HG03095 (cell line): ENCODE measurements at regions not wholly inside any gene's neighbourhood (a gene's known extent, or its start where the extent isn't known, plus 50 kb on each side); places are given as distances from the start of the nearest gene placed in this dataset.
A peak's percentile ranks its signal among the peaks of the same experiment; 100 is the strongest.

ENCODE experiments used
- ATAC-seq: cut with Tn5 transposase; IDR thresholded peaks from one replicate; pipeline ENCODE4 v1.9.1; 2021; ENCODE audit warnings: moderate library complexity; ENCODE audit not compliant: unreplicated experiment

GRCh38 chr12:132426349-132427173 is 63.4 kb upstream of the FBRSL1 start:
- no peak for ATAC-seq

DNA sequence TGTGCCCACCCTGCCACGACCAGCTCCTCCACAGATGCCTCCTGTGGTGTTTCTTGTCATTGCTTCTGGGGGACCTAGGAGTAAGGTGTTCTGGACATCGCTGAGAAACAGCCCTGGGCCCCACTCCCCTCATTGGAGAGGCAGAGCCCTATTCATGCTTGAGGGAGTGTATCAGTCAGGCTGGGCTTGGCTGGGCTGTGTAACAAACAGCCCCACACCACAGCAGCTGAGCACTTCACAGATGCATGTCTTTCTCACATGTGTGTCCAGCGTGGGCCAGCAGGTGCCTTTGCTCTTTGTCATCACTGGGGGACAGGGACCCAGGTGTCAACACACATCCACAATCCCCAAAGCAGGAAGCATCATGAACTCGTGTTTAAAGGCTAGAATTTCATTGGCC is 65.1 kb upstream of the FBRSL1 start:
- no peak for ATAC-seq

- no peak for ATAC-seq
Measured at GRCh38 chr12:132423820-132424645, 65.9 kb upstream of the FBRSL1 start.

DNA sequence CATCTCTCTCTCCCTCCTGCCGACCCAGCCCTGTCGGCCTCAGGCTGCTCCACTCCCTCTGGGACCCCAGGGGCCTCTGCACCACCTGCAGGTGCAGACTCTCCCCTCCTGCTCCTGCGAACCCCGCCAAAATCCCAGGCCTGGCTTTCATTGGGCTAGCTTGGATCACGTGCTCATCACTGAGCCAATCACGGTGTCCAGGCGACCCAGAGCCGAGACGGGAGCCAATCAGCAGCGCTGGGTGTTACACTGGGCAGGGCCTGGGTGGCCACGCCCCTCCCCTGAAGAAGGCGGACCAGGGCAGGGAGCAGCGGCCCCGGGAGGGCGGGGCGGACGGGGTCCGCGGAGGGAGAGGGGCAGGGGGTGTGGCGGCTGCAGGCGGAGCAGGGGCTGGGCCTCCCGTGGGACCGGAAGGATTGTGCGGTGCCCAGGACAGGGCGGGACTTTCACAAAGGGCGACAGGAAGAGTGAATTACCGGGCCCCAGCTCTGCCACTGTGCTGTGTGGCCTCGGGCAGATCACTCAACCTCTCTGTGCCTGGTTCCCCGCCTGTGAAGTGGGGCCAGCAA is 66.6 kb upstream of the FBRSL1 start:
- no peak for ATAC-seq

- ATAC-seq = no peak
Measured at GRCh38 chr12:132422381-132423043, 67.4 kb upstream of the FBRSL1 start.

- no peak for ATAC-seq
Measured at GRCh38 chr12:132422040-132422380, 67.9 kb upstream of the FBRSL1 start.

DNA sequence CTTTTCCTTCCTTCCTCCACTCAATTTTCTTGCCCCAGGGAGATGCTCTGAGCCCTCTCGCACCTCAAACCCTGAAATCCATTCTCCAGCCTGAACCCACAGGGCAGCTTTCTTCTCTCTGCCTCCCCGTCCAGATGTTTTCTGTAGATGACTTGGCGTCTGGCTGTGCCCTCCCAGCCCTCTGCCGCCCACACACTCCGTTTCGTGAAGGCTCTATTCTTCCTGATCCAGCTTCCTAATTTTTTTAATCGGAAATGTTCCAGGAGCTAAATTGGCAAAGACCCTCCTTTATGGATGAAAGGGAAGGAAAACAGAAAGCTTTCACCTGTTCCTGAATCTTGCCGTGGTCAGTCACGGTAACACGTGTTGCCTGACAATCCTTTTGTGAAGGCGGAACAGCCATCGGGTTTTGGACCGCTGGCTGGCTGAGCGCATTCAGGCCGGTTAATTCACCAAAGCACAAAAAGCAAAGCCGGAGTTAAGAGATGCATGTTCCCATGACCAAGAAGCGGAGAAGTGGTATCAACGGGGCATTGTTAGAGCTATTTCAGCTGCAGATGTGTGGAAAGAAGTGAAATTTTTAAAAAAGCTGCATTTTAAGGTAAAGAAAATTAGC is 70.2 kb upstream of the FBRSL1 start:
- no peak for ATAC-seq

DNA sequence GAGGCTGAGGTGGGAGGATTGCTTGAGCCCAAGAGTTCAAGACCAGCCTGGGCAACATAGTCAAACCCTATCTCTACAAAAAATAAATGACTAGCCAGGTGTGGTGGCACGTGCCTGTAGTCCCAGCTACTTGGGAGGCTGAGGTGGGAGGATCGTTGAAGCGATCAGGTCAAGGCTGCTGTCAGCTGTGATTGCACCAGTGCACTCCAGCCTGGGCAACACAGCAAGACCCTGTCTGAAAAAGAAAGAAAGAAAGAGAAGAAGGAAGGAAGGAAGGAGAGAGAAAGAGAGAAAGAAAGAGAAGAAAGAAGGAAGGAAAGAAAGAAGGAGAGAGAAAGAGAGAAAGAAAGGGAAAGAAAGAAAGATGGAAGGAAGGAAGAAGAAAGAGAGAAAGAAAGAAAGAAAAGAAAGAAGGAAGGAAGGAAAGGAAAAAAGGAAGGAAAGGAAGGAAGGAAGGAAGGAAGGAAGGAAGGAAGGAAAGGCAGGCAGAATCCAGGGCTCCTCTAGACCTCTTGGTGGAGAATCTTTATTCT is 71.5 kb upstream of the FBRSL1 start:
- ATAC-seq = no peak

DNA sequence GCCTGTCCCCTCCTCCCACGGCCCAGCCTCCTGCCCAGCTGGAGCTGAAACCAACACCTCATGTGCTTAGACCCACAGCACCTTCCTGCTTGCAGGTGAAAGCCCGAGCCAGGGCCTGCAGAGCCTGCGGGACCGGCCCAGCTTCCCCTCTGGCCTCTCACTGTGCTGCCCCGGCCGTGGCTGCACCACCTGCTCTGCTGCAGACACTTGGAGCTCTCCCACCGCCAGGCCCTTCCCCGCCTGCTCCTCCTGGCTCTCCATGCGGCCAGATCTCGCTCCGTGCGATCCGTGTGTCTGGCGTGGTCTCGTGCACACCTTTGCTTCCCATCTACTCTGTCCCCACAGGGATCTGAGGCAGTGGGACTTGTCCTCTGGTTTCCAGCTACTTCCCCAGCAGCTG is 72.2 kb upstream of the FBRSL1 start:
- ATAC-seq = no peak

DNA sequence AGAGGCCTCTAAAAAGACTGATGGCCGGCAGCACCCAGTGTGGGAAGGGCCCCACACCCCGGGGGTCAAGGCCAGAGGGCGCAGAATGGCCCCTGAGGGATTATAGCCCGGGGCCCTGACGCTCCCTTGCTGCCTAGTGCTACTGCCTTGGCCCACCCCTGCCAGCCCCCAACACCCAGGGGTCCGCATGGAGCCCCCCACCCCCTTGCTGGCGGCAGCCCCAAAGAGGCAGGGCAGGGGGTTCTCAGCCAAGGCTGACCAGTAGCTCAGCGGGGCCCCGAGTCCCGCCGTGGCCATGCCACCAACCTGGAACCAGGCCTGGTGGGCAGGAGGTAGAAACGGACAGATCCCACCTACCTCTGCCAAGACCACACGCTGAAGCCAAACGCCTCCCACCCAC is 73.1 kb upstream of the FBRSL1 start:
- no peak for ATAC-seq

DNA sequence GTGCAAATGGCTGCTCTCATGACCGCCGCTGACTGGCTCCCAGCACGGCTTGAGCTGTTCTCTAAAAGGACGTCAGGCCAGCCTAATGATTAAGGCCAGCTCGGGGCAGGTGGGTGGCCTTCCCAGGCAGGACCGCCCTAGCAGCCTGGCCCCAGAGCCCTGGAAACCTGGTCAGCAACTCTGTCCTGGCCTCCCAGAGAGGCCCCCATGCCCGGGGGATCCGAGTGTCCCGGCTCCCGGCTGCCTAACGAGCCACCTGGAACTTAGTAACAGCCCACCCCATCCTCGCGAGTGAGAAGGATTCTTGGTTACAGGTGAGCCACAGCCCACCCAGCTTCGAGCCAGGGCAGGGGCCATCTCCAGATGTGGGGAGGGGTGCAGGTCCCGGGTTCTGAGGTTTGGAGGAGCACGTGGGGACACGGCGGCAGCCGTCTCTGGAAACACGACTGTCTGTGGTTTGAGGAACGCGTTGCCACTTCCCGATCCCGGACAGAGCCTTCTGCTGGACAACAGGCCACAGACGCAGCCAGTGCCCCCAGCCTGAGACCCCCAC is 73.8 kb upstream of the FBRSL1 start:
- ATAC-seq = no peak

- no peak for ATAC-seq
Measured at GRCh38 chr12:132415327-132416120, 74.4 kb upstream of the FBRSL1 start.

DNA sequence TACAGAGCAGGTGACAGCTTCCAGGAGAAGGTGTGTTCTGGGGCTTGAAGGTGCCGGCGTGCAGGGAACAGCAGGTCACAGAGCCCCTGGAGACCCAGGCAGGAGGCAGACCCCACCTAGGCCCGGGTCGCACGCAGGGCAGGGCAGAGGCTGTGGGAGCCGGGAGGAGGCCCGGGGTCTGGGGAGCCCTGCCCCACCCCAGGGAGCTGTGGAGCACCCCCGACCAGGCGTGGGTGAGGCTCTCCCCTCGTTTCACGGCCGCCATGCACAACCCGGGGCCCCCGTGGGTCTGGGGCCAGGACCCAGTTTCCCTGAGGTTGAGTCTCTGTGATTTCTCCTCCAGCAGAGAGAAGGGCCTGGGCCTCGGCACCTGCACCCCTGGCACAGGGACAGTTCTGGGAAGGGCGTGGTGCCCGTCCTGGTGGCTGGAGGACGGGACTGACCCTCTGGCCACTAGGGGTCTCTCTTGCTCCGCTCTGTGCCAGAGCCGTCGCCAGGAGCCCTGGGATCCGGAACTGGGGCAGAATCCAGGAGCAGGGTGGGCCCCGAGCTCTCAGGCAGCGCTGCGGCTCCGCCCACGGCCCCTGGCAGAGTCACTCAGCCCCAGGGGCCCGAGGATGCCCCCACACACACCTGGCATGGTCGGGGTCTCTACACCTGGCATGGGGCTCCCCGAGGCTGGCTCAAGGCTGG is 75.2 kb upstream of the FBRSL1 start:
- peak; percentile 89 for ATAC-seq

- no peak for ATAC-seq
Measured at GRCh38 chr12:132413931-132414588, 75.9 kb upstream of the FBRSL1 start.

DNA sequence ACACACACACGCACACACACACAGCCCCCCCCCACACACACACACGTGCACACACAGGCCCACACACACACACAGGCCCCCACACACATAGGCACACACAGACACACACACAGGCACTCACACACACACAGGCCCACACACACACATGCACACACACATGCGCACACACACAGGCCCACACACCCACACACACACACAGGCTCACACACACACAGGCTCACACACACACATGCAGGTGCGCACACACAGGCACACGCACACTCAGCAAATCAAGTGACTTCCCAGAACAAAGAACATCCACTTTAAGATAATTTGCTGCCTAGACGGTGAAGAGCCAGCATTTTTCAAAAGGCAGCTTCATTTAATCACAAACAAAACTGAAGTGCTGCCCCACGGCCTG is 78.5 kb upstream of the FBRSL1 start:
- ATAC-seq = no peak

DNA sequence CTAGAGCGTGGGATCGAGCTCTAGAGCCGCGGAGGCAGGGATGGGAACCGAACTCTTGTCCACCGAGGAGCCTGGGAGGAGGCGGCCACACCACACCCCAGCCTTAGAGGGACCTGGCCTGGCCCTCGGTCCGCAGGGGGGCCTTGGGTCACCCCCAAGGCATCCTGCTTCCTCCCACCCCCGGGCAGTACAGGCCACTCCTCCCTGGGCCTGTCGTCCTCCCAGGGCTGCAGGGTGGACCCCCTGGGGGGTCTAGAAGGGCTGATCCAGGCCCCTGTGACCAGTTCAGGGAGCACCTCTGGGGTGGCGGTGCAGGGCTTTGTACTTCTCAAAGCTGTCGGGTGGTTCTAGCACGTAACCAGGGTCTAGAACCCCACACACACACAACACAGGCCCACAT is 79.1 kb upstream of the FBRSL1 start:
- no peak for ATAC-seq

DNA sequence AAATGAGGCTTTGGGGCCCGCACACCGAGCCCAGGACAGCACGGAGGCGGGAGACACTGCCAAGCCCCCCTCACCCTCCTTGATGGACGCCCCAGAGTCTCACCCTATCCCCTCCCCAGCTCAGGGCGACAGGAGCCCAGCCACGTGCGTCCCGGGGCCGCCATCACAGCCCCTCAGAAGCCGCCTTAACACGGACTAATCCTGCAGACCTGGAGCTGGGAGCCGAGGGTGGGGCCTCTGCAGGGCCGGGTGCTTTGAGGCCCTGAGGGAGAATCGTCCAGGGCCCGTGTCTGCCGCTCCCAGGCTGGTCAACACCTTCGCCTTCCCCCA is 79.7 kb upstream of the FBRSL1 start:
- no peak for ATAC-seq

DNA sequence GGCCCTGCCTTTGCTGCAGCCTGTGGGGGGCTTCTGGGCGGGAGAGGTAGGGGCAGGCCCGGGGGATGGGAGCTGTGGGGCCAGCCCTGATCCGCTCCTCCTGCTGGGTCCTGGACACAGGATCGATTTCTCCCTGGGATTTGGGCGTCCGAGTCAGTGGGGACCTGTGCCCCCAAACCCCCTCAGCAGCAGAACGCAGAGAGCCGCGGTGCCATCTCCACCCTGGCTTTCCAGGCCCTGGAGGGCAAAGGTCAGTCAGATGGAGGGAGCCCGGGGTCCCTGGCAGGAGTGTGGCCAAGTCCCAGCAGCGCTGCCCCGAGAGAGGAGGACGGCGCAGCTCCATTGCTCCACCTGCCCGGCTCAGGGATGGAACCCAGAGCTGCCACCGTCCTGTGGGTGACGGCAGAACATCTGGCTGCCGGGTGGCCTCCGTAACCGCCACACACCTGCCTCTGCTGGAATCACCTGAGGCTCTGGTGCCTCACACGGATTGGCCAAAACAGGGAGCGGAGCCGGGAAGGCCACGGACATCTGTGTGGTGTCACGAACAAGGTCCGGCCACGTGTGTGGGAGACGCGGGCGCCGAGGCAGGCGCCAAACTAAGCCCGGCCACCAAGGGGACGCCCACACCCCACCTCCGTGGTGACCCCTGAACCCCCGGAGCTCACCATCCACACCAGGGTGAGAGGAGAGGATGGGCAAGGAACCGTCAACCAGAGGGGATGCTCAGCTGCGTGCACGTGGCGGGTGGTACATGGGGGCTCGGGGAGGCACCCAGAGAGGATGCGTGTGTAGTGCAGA is 80.3 kb upstream of the FBRSL1 start:
- ATAC-seq = no peak
